Esophagus muscularis mucosa (tissue), 3 donors: ENCODE measurements at regions not wholly inside any gene's neighbourhood (a gene's known extent, or its start where the extent isn't known, plus 50 kb on each side); places are given as distances from the start of the nearest gene placed in this dataset.

ENCODE experiments used
- CTCF ChIP-seq, 3 experiments: fragments of 200-600 bp in 2 of 3; fragments of 450-650 bp in 1 of 3; sonication (generic) in 2 of 3; IDR thresholded peaks; one replicate each; pipeline ENCODE4 v1.5.1; 2017 to 2019; ENCODE audit warnings: antibody characterized with exemption in 3 of 3, mild to moderate bottlenecking in 2 of 3, moderate library complexity in 1 of 3
- EP300 ChIP-seq: sonication (generic); formaldehyde crosslinking; IDR thresholded peaks from one replicate; pipeline ENCODE4 v1.6.1; 2017; ENCODE audit warnings: antibody characterized with exemption

- no peak for TF ChIP-seq EP300
- no peak for TF ChIP-seq CTCF (IDR thresholded peaks at IDR 0.05)
These were observed 173.0 kb downstream of the NTMT2 start for GRCh38 chr1:170318736-170319135.
